ENCODE measurements at regions not wholly inside any gene's neighbourhood (a gene's known extent, or its start where the extent isn't known, plus 50 kb on each side); places are given as distances from the start of the nearest gene placed in this dataset.

DNA sequence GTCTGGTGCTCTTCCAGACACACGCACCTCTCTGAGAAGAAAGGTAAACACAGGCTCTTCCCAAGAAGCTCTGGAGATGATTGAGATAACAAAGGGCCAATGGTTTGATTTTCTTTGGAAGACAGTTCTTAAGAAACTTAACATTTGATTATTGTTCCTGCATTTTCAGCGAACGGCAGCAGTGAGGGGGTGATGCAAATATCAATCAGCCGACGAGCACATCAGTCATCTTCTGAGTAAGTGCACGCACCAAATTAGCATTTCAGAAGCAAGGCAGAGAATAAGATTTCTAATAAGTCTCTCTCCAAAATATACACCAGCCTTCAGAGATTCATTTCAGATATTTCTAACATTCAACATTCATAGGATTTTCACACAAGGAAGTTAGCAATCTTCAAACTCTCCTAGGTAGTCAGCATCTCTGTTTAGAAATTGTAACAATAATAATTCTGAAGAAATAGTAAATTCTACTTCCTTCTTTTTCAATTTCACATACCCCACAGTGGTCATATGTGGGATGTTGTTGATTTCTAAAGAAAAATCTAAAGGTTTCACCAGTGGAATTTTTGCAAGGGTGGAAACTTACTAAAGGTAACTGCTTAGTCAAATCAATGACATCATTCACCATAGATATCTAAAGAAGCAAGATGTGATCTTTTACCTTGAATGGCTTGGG, 250.3 kb downstream of the SEC61B start:
- Histone ChIP-seq H3K27ac (ENCODE audit: low read depth, low read length) (no peak overlapping the region), H3K23ac (ENCODE audit: insufficient read length) (no peak overlapping the region), H3K9ac (replicated peaks in 1 of 4; ENCODE audit: extremely low read depth in 1 of 4, low read depth in 3 of 4, low read length in 3 of 4) (no peak overlapping the region), H3K9me3 (ENCODE audit: insufficient read depth in 2 of 2, low read depth in 1 of 2, low read length in 1 of 2) (no peaks in the 10 kb centered on the region), H3K79me1 (ENCODE audit: low read depth, low read length) (no peaks in the 10 kb centered on the region), H3K79me2 (ENCODE audit: control insufficient read depth in 1 of 2, insufficient read depth in 2 of 2, low read length in 2 of 2) (no peaks in the 10 kb centered on the region), H2BK12ac (ENCODE audit: low read depth, low read length) (no peak overlapping the region), H2AFZ (ENCODE audit: low read length) (no peak overlapping the region), H3K36me3 (ENCODE audit: control insufficient read depth in 2 of 4, insufficient read depth in 4 of 4, low read length in 3 of 4) (no peaks in the 10 kb centered on the region; a peak in 1 of 8 replicates), H2BK120ac (replicated peaks; ENCODE audit: low read depth, low read length) (no peak overlapping the region), H4K5ac (ENCODE audit: insufficient read length, low read depth, low read length) (no peak overlapping the region), H3K4me3 (ENCODE audit: extremely low read depth in 1 of 4, insufficient read depth in 2 of 4, low read depth in 3 of 4, low read length in 4 of 4) (no peak overlapping the region), H3K4me1 (replicated peaks in 1 of 4; ENCODE audit: control insufficient read depth in 3 of 4, insufficient read depth in 4 of 4, low read length in 3 of 4) (peaks cover 0 to 3% (median 1%) of the 10 kb centered on the region in 4 experiments; a peak in 2 of 7 replicates), H4K8ac (ENCODE audit: extremely low read depth, insufficient read depth, low read length) (no peak overlapping the region), H3K27me3 (replicated peaks in 1 of 4; ENCODE audit: control insufficient read depth in 3 of 4, extremely low read depth in 1 of 4, insufficient read depth in 3 of 4, low read length in 3 of 4) (no peaks in the 10 kb centered on the region), H3K56ac (replicated peaks; ENCODE audit: insufficient read length, low read depth, low read length) (no peak overlapping the region), H3K18ac (ENCODE audit: extremely low read depth, low read length) (no peak overlapping the region), H2AK5ac (ENCODE audit: low read depth, low read length) (no peak overlapping the region), H2BK20ac (ENCODE audit: low read length) (no peak overlapping the region), H4K91ac (replicated peaks; ENCODE audit: insufficient read length, low read length) (no peak overlapping the region), H3K4ac (replicated peaks; ENCODE audit: insufficient read length, low read depth, low read length) (no peak overlapping the region), H4K20me1 (replicated peaks in 1 of 2; ENCODE audit: control insufficient read depth in 1 of 2, insufficient read depth in 2 of 2, low read length in 2 of 2) (no peaks in the 10 kb centered on the region), H2BK15ac (ENCODE audit: low read length) (no peak overlapping the region), H3K14ac (ENCODE audit: insufficient read length) (no peak overlapping the region), H3K23me2 (ENCODE audit: low read depth, low read length) (no peaks in the 10 kb centered on the region), H2BK5ac (ENCODE audit: low read depth, low read length) (no peak overlapping the region), H3K4me2 (ENCODE audit: insufficient read depth in 1 of 2, low read depth in 2 of 2, low read length in 2 of 2) (no peak overlapping the region)
- ChIA-PET POLR2A (ENCODE audit: partially characterized antibody) (no interaction called here), CTCF (ENCODE audit: partially characterized antibody) (no interaction called here)
- TF ChIP-seq ASH2L (IDR thresholded peaks at IDR 0.05; ENCODE audit: low read length) (no peak), GABPA (IDR thresholded peaks at IDR 0.05; ENCODE audit: borderline replicate concordance, insufficient read depth, low read length) (no peak), RNF2 (IDR thresholded peaks at IDR 0.05; ENCODE audit: borderline replicate concordance, low read depth, low read length, missing control alignments, poor library complexity, severe bottlenecking) (no peak), CREB1 (IDR thresholded peaks at IDR 0.05) (no peak), TCF12 (IDR thresholded peaks at IDR 0.05; ENCODE audit: low read depth, low read length) (no peak), TAF1 (IDR thresholded peaks at IDR 0.05; ENCODE audit: low read depth, low read length) (no peak), POLR2A (IDR thresholded peaks at IDR 0.05; ENCODE audit: control extremely low read depth in 1 of 2, low read depth in 2 of 2, low read length in 2 of 2) (no peak), EGR1 (IDR thresholded peaks at IDR 0.05; ENCODE audit: borderline replicate concordance, low read depth, low read length) (no peak), CBX8 (IDR thresholded peaks at IDR 0.05; ENCODE audit: borderline replicate concordance, low read depth, low read length) (no peak), SIRT6 (IDR thresholded peaks at IDR 0.05; ENCODE audit: low read length) (no peak), SIN3A (conservative IDR thresholded peaks at IDR 0.05 in 1 of 2, IDR thresholded peaks at IDR 0.05 in 1 of 2; ENCODE audit: low read depth in 1 of 2, low read length in 2 of 2) (no peak)
- 96% methylated on average over 6 of the region's 6 CpGs; no CpG with 5 or more reads in 1 of the 2 experiments for WGBS, 2 experiments (ENCODE audit: extremely low coverage in 1 of 2, insufficient coverage in 1 of 2, insufficient read length in 1 of 2, insufficient replicate concordance in 2 of 2, low coverage in 1 of 2, low lambda C conversion rate in 2 of 2, missing lambda C conversion rate in 1 of 2)
- DNase-seq (ENCODE audit: low read depth in 1 of 2, low spot score in 2 of 2) (no peak), FAIRE-seq (no peak)
